ENCODE measurements at regions not wholly inside any gene's neighbourhood (a gene's known extent, or its start where the extent isn't known, plus 50 kb on each side); places are given as distances from the start of the nearest gene placed in this dataset.

GRCh38 chr2:134011936-134012586 is 241.8 kb upstream of the MGAT5 start:
- no peak for TF ChIP-seq TOX (CRISPR knock-in tag; IDR thresholded peaks at IDR 0.05; ENCODE audit: borderline replicate concordance)
- no peak for TF ChIP-seq CREB5 (CRISPR knock-in tag; IDR thresholded peaks at IDR 0.05; ENCODE audit: low read depth)
- no peak for TF ChIP-seq ZFP30 (CRISPR knock-in tag; IDR thresholded peaks at IDR 0.05)
- TF ChIP-seq PATZ1 (CRISPR knock-in tag; IDR thresholded peaks at IDR 0.05; ENCODE audit: borderline replicate concordance) = no peak
- TF ChIP-seq ESRRG (CRISPR knock-in tag; IDR thresholded peaks at IDR 0.05) = no peak
- TF ChIP-seq ZFP3 (CRISPR knock-in tag; IDR thresholded peaks at IDR 0.05) = no peak
- no peak for TF ChIP-seq CSDC2 (CRISPR knock-in tag; IDR thresholded peaks at IDR 0.05)
- no peak for TF ChIP-seq PPARA (CRISPR knock-in tag; IDR thresholded peaks at IDR 0.05; ENCODE audit: borderline replicate concordance)
- no peak for TF ChIP-seq BACH2 (CRISPR knock-in tag; IDR thresholded peaks at IDR 0.05; ENCODE audit: borderline replicate concordance)
- no peak for TF ChIP-seq RARB (CRISPR knock-in tag; IDR thresholded peaks at IDR 0.05)

Data from SK-N-SH treated with all-trans-retinoic acid at 6 μM for 48 hours (cell line).